Hepatocyte (in vitro differentiated cells): ENCODE measurements at regions not wholly inside any gene's neighbourhood (a gene's known extent, or its start where the extent isn't known, plus 50 kb on each side); places are given as distances from the start of the nearest gene placed in this dataset.
"Not testable (repeated sequence)": the region's sequence is repeated elsewhere in the genome, so short reads cannot be mapped to it uniquely, and the experiment has no call there.

Experiments
- DNase-seq: peaks from one replicate; pipeline ENCODE4 v3.0.0-alpha.2; 2016; ENCODE audit warnings: low spot score
- H2AFZ ChIP-seq: fragments of 200-600 bp; sonication (generic); 2 replicates; pipeline ENCODE4 v1.6.0; 2016; ENCODE audit warnings: antibody characterized with exemption, mild to moderate bottlenecking
- H3K27ac ChIP-seq: fragments of 200-600 bp; sonication (generic); 2 replicates; pipeline ENCODE4 v1.5.1; 2016; ENCODE audit warnings: mild to moderate bottlenecking
- H3K27me3 ChIP-seq: fragments of 200-600 bp; sonication (generic); 2 replicates; pipeline ENCODE4 v1.6.1; 2016
- H3K36me3 ChIP-seq: fragments of 200-600 bp; sonication (generic); replicated peaks from 2 replicates; pipeline ENCODE4 v1.5.1; 2016; ENCODE audit warnings: low read depth; ENCODE audit not compliant: insufficient read depth
- H3K4me1 ChIP-seq: fragments of 200-600 bp; sonication (generic); 2 replicates; pipeline ENCODE4 v1.5.1; 2016; ENCODE audit warnings: mild to moderate bottlenecking, moderate library complexity; ENCODE audit not compliant: insufficient read depth
- H3K4me2 ChIP-seq: fragments of 200-600 bp; sonication (generic); 2 replicates; pipeline ENCODE4 v1.6.0; 2016
- H3K4me3 ChIP-seq: fragments of 200-600 bp; sonication (generic); 2 replicates; pipeline ENCODE4 v1.5.1; 2016; ENCODE audit warnings: mild to moderate bottlenecking
- H3K79me2 ChIP-seq: fragments of 200-600 bp; sonication (generic); 2 replicates; pipeline ENCODE4 v1.6.0; 2017; ENCODE audit warnings: mild to moderate bottlenecking
- H3K9me2 ChIP-seq: fragments of 200-600 bp; sonication (generic); replicated peaks from 2 replicates; pipeline ENCODE4 v1.6.0; 2017; ENCODE audit warnings: mild to moderate bottlenecking; ENCODE audit not compliant: insufficient read depth
- H3K9me3 ChIP-seq: fragments of 200-600 bp; sonication (generic); 2 replicates; pipeline ENCODE4 v1.5.1; 2016; ENCODE audit warnings: low read depth, mild to moderate bottlenecking
- H4K20me1 ChIP-seq: fragments of 200-600 bp; sonication (generic); 2 replicates; pipeline ENCODE4 v1.6.0; 2016; ENCODE audit warnings: mild to moderate bottlenecking; ENCODE audit not compliant: insufficient read depth, poor library complexity, severe bottlenecking
- WGBS: methylation state at CpG from one replicate; pipeline ENCODE4 v1.1.6; 2016; ENCODE audit warnings: low lambda C conversion rate; ENCODE audit errors: missing lambda C conversion rate; 5-methylcytosine and 5-hydroxymethylcytosine counted together

DNA sequence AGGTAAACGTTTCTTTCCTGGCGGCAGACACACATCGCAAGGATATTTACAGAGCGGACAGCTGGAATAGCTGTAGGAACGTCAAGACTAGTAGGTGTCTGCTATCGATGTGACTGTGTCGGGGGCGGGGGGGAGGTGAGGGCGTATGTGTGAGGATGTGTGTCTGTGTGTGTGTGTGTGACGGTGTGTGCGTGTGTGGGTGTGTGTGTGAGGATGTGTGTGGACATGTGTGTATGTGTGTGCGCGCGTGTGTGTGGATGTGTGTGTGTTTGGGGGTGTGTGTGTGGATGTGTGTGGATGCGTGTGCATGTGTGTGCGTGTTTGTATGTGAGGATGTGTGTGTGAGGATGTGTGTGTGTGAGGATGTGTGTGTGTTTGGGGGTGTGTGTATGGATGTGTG is 55.4 kb downstream of the PNMA6F start:
- not testable (repeated sequence) for H3K9me3 ChIP-seq, H3K79me2 ChIP-seq, H3K27me3 ChIP-seq, H3K4me3 ChIP-seq, H3K27ac ChIP-seq, DNase-seq, H3K4me1 ChIP-seq, H2AFZ ChIP-seq, H3K9me2 ChIP-seq, H4K20me1 ChIP-seq, H3K36me3 ChIP-seq, H3K4me2 ChIP-seq
- 96% methylated on average over 8 of the region's 16 CpGs for WGBS

- not testable (repeated sequence) for H2AFZ ChIP-seq, H3K4me2 ChIP-seq, DNase-seq, H3K9me3 ChIP-seq, H3K4me1 ChIP-seq, H4K20me1 ChIP-seq, H3K27ac ChIP-seq, H3K79me2 ChIP-seq, H3K9me2 ChIP-seq, H3K4me3 ChIP-seq, H3K36me3 ChIP-seq, H3K27me3 ChIP-seq
- WGBS, result no CpG with 5 or more reads among the region's 4 CpGs
These were observed 61.1 kb downstream of the PNMA6F start for GRCh38 chrX:153260468-153260867.

DNA sequence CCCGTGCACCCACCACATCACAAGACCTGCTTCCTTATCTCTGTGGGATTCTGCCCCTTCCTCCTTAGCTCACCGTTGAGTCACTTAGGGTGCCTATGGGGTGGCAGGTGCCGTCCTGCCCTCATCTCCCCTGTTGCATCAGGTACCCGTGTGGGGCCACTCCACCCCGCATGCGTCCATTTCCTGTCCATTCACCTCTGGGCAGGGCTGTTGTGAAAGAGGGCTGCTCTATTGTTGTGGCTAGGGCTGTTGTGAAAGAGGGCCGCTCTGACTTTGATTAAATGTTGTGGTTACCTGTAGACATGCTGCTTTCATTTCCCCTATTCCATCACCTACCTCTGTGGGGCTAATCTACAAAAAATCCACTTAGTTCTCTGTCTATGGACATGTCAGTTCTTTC is 68.3 kb downstream of the PNMA6F start:
- not testable (repeated sequence) for H3K4me2 ChIP-seq, H3K4me1 ChIP-seq, H3K4me3 ChIP-seq, H4K20me1 ChIP-seq, H2AFZ ChIP-seq, H3K9me2 ChIP-seq, DNase-seq, H3K9me3 ChIP-seq, H3K79me2 ChIP-seq, H3K36me3 ChIP-seq, H3K27ac ChIP-seq, H3K27me3 ChIP-seq
- no CpG with 5 or more reads among the region's 7 CpGs for WGBS

DNA sequence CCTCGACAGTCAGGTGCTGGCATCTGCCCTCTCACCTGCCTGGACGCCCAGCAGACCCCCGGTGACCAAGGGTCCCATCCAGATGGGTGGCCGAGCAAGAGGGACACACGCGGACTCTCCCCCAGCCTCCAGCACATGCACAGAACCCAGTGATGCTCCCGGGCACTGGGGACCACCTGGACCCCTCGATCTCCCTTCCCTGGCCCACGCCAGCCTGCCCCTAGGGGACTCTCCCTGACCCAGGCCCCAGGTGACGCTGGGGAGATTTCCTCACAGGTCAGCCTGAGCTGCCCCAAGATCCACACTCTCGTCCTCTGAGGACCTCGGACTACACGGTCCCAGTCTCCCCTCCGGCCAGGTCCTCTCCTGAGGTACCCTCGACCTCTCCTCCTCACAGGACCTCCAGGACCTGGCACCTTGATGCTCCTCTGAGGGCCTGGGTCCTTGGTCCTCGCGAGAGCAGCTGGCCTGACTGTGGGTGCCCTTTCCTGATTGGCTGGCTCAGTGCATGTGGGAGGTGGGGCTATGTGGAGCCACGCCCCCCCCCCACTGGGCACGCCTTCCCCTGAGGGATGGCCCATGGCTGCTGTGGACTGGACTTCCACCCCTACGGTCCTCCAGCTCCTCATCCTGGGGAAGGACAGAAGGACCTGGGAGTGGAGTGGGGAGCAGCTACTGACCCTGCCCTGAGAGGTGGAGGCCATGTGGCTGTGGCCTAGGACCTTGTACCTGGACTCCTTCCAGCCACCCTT is 69.0 kb downstream of the PNMA6F start:
- H3K27me3 ChIP-seq, H3K4me3 ChIP-seq, DNase-seq, H3K9me2 ChIP-seq, H4K20me1 ChIP-seq, H3K36me3 ChIP-seq, H3K4me1 ChIP-seq, H3K9me3 ChIP-seq, H2AFZ ChIP-seq, H3K4me2 ChIP-seq, H3K27ac ChIP-seq, H3K79me2 ChIP-seq: not testable (repeated sequence)
- WGBS, result 79% methylated on average over 2 of the region's 20 CpGs

DNA sequence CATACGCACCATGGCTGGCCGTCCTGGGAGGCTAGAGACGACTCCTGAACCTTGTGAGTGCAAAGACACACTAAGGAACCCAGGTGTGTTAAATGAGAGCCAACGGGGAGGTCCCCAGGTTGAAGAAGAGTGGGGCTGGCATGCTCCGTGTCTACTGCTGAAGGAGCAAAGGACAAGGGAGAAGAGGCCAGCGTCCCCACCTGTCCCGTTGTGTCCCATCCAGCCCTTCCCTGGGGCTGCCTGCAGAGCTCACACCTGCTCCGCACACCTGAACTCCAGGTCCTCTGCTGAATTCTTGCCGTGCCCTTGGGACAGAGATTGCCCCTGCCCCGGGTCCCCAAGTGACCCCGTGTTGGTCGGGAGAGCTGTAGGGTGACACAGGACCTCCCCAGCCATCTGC is 69.6 kb downstream of the PNMA6F start:
- not testable (repeated sequence) for H3K36me3 ChIP-seq, H3K4me2 ChIP-seq, H3K27me3 ChIP-seq, H4K20me1 ChIP-seq, DNase-seq, H2AFZ ChIP-seq, H3K79me2 ChIP-seq, H3K9me3 ChIP-seq, H3K9me2 ChIP-seq, H3K27ac ChIP-seq, H3K4me1 ChIP-seq, H3K4me3 ChIP-seq
- 86% methylated on average over 4 of the region's 12 CpGs for WGBS

GRCh38 chrX:153250762-153251161 is 70.8 kb downstream of the PNMA6F start:
- not testable (repeated sequence) for H3K36me3 ChIP-seq, DNase-seq, H3K9me3 ChIP-seq, H3K4me1 ChIP-seq, H2AFZ ChIP-seq, H3K4me3 ChIP-seq, H3K4me2 ChIP-seq, H3K27me3 ChIP-seq, H3K27ac ChIP-seq, H3K79me2 ChIP-seq, H4K20me1 ChIP-seq, H3K9me2 ChIP-seq
- WGBS, result 75% methylated on average over 1 of the region's 1 CpG
